ENCODE measurements at regions not wholly inside any gene's neighbourhood (a gene's known extent, or its start where the extent isn't known, plus 50 kb on each side); places are given as distances from the start of the nearest gene placed in this dataset.

GRCh38 chr11:37786214-37786755 lies 1188.2 kb upstream of the RAG2 start:
- no peak for DNase-seq
- Histone ChIP-seq H2AFZ (no peak overlapping the region), H3K4me2 (ENCODE audit: unreplicated experiment) (no peak overlapping the region), H3K27ac (no peak overlapping the region), H3K4me1 (ENCODE audit: insufficient read depth) (no peaks in the 10 kb centered on the region), H3K27me3 (replicated peaks; ENCODE audit: insufficient read depth) (no peaks in the 10 kb centered on the region), H3K36me3 (ENCODE audit: low read depth) (no peaks in the 10 kb centered on the region), H3K79me2 (ENCODE audit: insufficient read depth) (no peaks in the 10 kb centered on the region), H3K4me3 (no peak overlapping the region), H3K9ac (no peak overlapping the region), H4K20me1 (ENCODE audit: insufficient read depth) (no peaks in the 10 kb centered on the region), H3K9me2 (ENCODE audit: insufficient read depth) (no peaks in the 10 kb centered on the region), H3F3A (ENCODE audit: insufficient read depth) (no peaks in the 10 kb centered on the region), H3K9me3 (ENCODE audit: low read depth) (no peaks in the 10 kb centered on the region)
- in situ Hi-C loops (cut with MboI), result no loop called here
- WGBS, 2 experiments (ENCODE audit: low coverage in 1 of 2, low lambda C conversion rate in 2 of 2, missing lambda C conversion rate in 2 of 2), result 0 to 6% methylated on average over 1 of the region's 1 CpG
- TF ChIP-seq EZH2 (IDR thresholded peaks at IDR 0.05; ENCODE audit: insufficient read depth, poor library complexity, severe bottlenecking) (no peak), EZH2phosphoT487 (IDR thresholded peaks at IDR 0.05; ENCODE audit: insufficient read depth, low read depth) (no peak)

GRCh38 chr11:37774441-37774840 lies 1176.4 kb upstream of the RAG2 start:
- no peaks in the 10 kb centered on the region for H3K9me2 ChIP-seq (ENCODE audit: insufficient read depth)
- H3K36me3 ChIP-seq (ENCODE audit: low read depth), result no peaks in the 10 kb centered on the region
- H3K4me2 ChIP-seq (ENCODE audit: unreplicated experiment), result no peak overlapping the region
- H3K9me3 ChIP-seq (ENCODE audit: low read depth), result no peaks in the 10 kb centered on the region
- H3K4me1 ChIP-seq (ENCODE audit: insufficient read depth), result no peaks in the 10 kb centered on the region
- in situ Hi-C loops (cut with MboI), result no loop called here
- H3F3A ChIP-seq (ENCODE audit: insufficient read depth), result no peaks in the 10 kb centered on the region
- no peak overlapping the region for H2AFZ ChIP-seq
- 50 to 54% methylated on average over 8 of the region's 8 CpGs for WGBS, 2 experiments (ENCODE audit: low coverage in 1 of 2, low lambda C conversion rate in 2 of 2, missing lambda C conversion rate in 2 of 2)
- H3K4me3 ChIP-seq, result no peak overlapping the region
- no peaks in the 10 kb centered on the region for H3K27me3 ChIP-seq (replicated peaks; ENCODE audit: insufficient read depth)
- H3K9ac ChIP-seq, result no peak overlapping the region
- DNase-seq, result no peak
- H3K79me2 ChIP-seq (ENCODE audit: insufficient read depth), result no peaks in the 10 kb centered on the region
- TF ChIP-seq EZH2 (IDR thresholded peaks at IDR 0.05; ENCODE audit: insufficient read depth, poor library complexity, severe bottlenecking), result no peak
- TF ChIP-seq EZH2phosphoT487 (IDR thresholded peaks at IDR 0.05; ENCODE audit: insufficient read depth, low read depth), result no peak
- no peak overlapping the region for H3K27ac ChIP-seq
- H4K20me1 ChIP-seq (ENCODE audit: insufficient read depth), result no peaks in the 10 kb centered on the region

- H3K4me1 ChIP-seq (ENCODE audit: insufficient read depth), result no peaks in the 10 kb centered on the region
- H3K27me3 ChIP-seq (replicated peaks; ENCODE audit: insufficient read depth), result no peaks in the 10 kb centered on the region
- 7 to 17% methylated on average over 1 of the region's 1 CpG for WGBS, 2 experiments (ENCODE audit: low coverage in 1 of 2, low lambda C conversion rate in 2 of 2, missing lambda C conversion rate in 2 of 2)
- in situ Hi-C loops (cut with MboI), result no loop called here
- no peak overlapping the region for H3K9ac ChIP-seq
- no peak for DNase-seq
- H3K4me3 ChIP-seq, result no peak overlapping the region
- H3K79me2 ChIP-seq (ENCODE audit: insufficient read depth), result no peaks in the 10 kb centered on the region
- no peaks in the 10 kb centered on the region for H4K20me1 ChIP-seq (ENCODE audit: insufficient read depth)
- no peak overlapping the region for H3K4me2 ChIP-seq (ENCODE audit: unreplicated experiment)
- no peaks in the 10 kb centered on the region for H3K36me3 ChIP-seq (ENCODE audit: low read depth)
- H2AFZ ChIP-seq, result no peak overlapping the region
- H3K9me2 ChIP-seq (ENCODE audit: insufficient read depth), result no peaks in the 10 kb centered on the region
- TF ChIP-seq EZH2 (IDR thresholded peaks at IDR 0.05; ENCODE audit: insufficient read depth, poor library complexity, severe bottlenecking) (no peak), EZH2phosphoT487 (IDR thresholded peaks at IDR 0.05; ENCODE audit: insufficient read depth, low read depth) (no peak)
- no peak overlapping the region for H3K27ac ChIP-seq
- H3K9me3 ChIP-seq (ENCODE audit: low read depth), result no peaks in the 10 kb centered on the region
- no peaks in the 10 kb centered on the region for H3F3A ChIP-seq (ENCODE audit: insufficient read depth)
These were observed 1172.1 kb upstream of the RAG2 start for GRCh38 chr11:37770145-37770544.

- H3K4me1 ChIP-seq (ENCODE audit: insufficient read depth), result no peaks in the 10 kb centered on the region
- no peak for DNase-seq
- H3K27ac ChIP-seq, result no peak overlapping the region
- H3K4me3 ChIP-seq, result no peak overlapping the region
- no peaks in the 10 kb centered on the region for H3K9me2 ChIP-seq (ENCODE audit: insufficient read depth)
- H3K9ac ChIP-seq, result no peak overlapping the region
- 23 to 24% methylated on average over 3 of the region's 3 CpGs for WGBS, 2 experiments (ENCODE audit: low coverage in 1 of 2, low lambda C conversion rate in 2 of 2, missing lambda C conversion rate in 2 of 2)
- TF ChIP-seq EZH2phosphoT487 (IDR thresholded peaks at IDR 0.05; ENCODE audit: insufficient read depth, low read depth) (no peak), EZH2 (IDR thresholded peaks at IDR 0.05; ENCODE audit: insufficient read depth, poor library complexity, severe bottlenecking) (no peak)
- no peaks in the 10 kb centered on the region for H3K36me3 ChIP-seq (ENCODE audit: low read depth)
- no peaks in the 10 kb centered on the region for H3K79me2 ChIP-seq (ENCODE audit: insufficient read depth)
- H2AFZ ChIP-seq, result no peak overlapping the region
- H3F3A ChIP-seq (ENCODE audit: insufficient read depth), result no peaks in the 10 kb centered on the region
- H3K27me3 ChIP-seq (replicated peaks; ENCODE audit: insufficient read depth), result no peaks in the 10 kb centered on the region
- no peaks in the 10 kb centered on the region for H3K9me3 ChIP-seq (ENCODE audit: low read depth)
- H4K20me1 ChIP-seq (ENCODE audit: insufficient read depth), result no peaks in the 10 kb centered on the region
- no peak overlapping the region for H3K4me2 ChIP-seq (ENCODE audit: unreplicated experiment)
- in situ Hi-C loops (cut with MboI), result no loop called here
These were observed 1164.0 kb upstream of the RAG2 start for GRCh38 chr11:37762079-37762478.

GRCh38 chr11:37755521-37755920 lies 1157.5 kb upstream of the RAG2 start:
- in situ Hi-C loops (cut with MboI), result no loop called here
- no peaks in the 10 kb centered on the region for H3F3A ChIP-seq (ENCODE audit: insufficient read depth)
- no peak overlapping the region for H3K27ac ChIP-seq
- no peaks in the 10 kb centered on the region for H3K9me3 ChIP-seq (ENCODE audit: low read depth)
- H4K20me1 ChIP-seq (ENCODE audit: insufficient read depth), result no peaks in the 10 kb centered on the region
- WGBS, 2 experiments (ENCODE audit: low coverage in 1 of 2, low lambda C conversion rate in 2 of 2, missing lambda C conversion rate in 2 of 2), result 39 to 47% methylated on average over 1 of the region's 1 CpG
- H3K9me2 ChIP-seq (ENCODE audit: insufficient read depth), result no peaks in the 10 kb centered on the region
- TF ChIP-seq EZH2phosphoT487 (IDR thresholded peaks at IDR 0.05; ENCODE audit: insufficient read depth, low read depth), result no peak
- TF ChIP-seq EZH2 (IDR thresholded peaks at IDR 0.05; ENCODE audit: insufficient read depth, poor library complexity, severe bottlenecking), result no peak
- DNase-seq, result no peak
- H3K9ac ChIP-seq, result no peak overlapping the region
- no peaks in the 10 kb centered on the region for H3K4me1 ChIP-seq (ENCODE audit: insufficient read depth)
- no peaks in the 10 kb centered on the region for H3K36me3 ChIP-seq (ENCODE audit: low read depth)
- H2AFZ ChIP-seq, result no peak overlapping the region
- H3K27me3 ChIP-seq (replicated peaks; ENCODE audit: insufficient read depth), result no peaks in the 10 kb centered on the region
- no peak overlapping the region for H3K4me2 ChIP-seq (ENCODE audit: unreplicated experiment)
- H3K4me3 ChIP-seq, result no peak overlapping the region
- H3K79me2 ChIP-seq (ENCODE audit: insufficient read depth), result no peaks in the 10 kb centered on the region

All from GM23248 (cell line).